Activated CD4-positive, alpha-beta memory T cell treated with anti-CD3 and anti-CD28 coated beads for 36 hours (primary cell): ENCODE measurements at regions not wholly inside any gene's neighbourhood (a gene's known extent, or its start where the extent isn't known, plus 50 kb on each side); places are given as distances from the start of the nearest gene placed in this dataset.
A peak's percentile ranks its signal among the peaks of the same experiment; 100 is the strongest.

ENCODE experiments used
- CTCF ChIA-PET: fragments of 350-600 bp; sonication (Branson Sonifier 250); formaldehyde crosslinking; loops from one replicate; lab custom pipeline; 2021; ENCODE audit warnings: antibody characterized with exemption, inconsistent platforms; lab: Charles Lee
- POLR2A ChIA-PET: fragments of 350-600 bp; sonication (Branson Sonifier 250); formaldehyde crosslinking; loops from one replicate; lab custom pipeline; 2021; ENCODE audit warnings: antibody characterized with exemption; lab: Charles Lee
- DNase-seq: peaks from one replicate; pipeline ENCODE4 v3.0.0-alpha.2; 2020
- H3K27ac Mint-ChIP-seq: one replicate; pipeline ENCODE4 v1.8.0; 2021; ENCODE audit warnings: mixed read lengths
- H3K27me3 Mint-ChIP-seq: one replicate; pipeline ENCODE4 v1.8.0; 2021; ENCODE audit warnings: mixed read lengths
- H3K36me3 Mint-ChIP-seq: one replicate; pipeline ENCODE4 v1.8.0; 2021; ENCODE audit warnings: mixed read lengths
- H3K4me1 Mint-ChIP-seq: one replicate; pipeline ENCODE4 v1.8.0; 2021; ENCODE audit warnings: low read depth, mixed read lengths
- H3K4me3 Mint-ChIP-seq: one replicate; pipeline ENCODE4 v1.8.0; 2021; ENCODE audit warnings: mild to moderate bottlenecking, mixed read lengths
- H3K9me3 Mint-ChIP-seq: one replicate; pipeline ENCODE4 v1.8.0; 2021; ENCODE audit warnings: mixed read lengths
- intact Hi-C: fragments of 100-400 bp; cut with micrococcal nuclease; formaldehyde crosslinking; loops from one replicate; pipeline ENCODE4 v1.15.1; 2023

GRCh38 chr3:193996641-193997089 is 139.3 kb upstream of the HES1 start:
- Mint-ChIP-seq H3K4me1 (no peaks in the 10 kb centered on the region), H3K4me3 (no peak overlapping the region), H3K36me3 (no peaks in the 10 kb centered on the region), H3K9me3 (no peaks in the 10 kb centered on the region), H3K27ac (no peak overlapping the region), H3K27me3 (peaks cover 16% of the 10 kb centered on the region)
- intact Hi-C loops: no loop called here
- ChIA-PET POLR2A (no interaction called here), CTCF (no interaction called here)
- DNase-seq: no peak

GRCh38 chr3:193997228-193998122 is 138.5 kb upstream of the HES1 start:
- no peak overlapping the region for H3K4me3 Mint-ChIP-seq
- no peak overlapping the region for H3K27ac Mint-ChIP-seq
- CTCF ChIA-PET: no interaction called here
- POLR2A ChIA-PET: no interaction called here
- DNase-seq: no peak
- no peaks in the 10 kb centered on the region for H3K9me3 Mint-ChIP-seq
- peaks cover 2% of the 10 kb centered on the region for H3K4me1 Mint-ChIP-seq
- peaks cover 24% of the 10 kb centered on the region for H3K27me3 Mint-ChIP-seq
- H3K36me3 Mint-ChIP-seq: no peaks in the 10 kb centered on the region
- intact Hi-C loops: no loop called here

GRCh38 chr3:193998123-193998448 is 137.9 kb upstream of the HES1 start:
- ChIA-PET CTCF (no interaction called here), POLR2A (no interaction called here)
- peaks cover 3% of the 10 kb centered on the region for H3K4me1 Mint-ChIP-seq
- no peaks in the 10 kb centered on the region for H3K36me3 Mint-ChIP-seq
- H3K27ac Mint-ChIP-seq: no peak overlapping the region
- H3K4me3 Mint-ChIP-seq: no peak overlapping the region
- intact Hi-C loops: no loop called here
- no peaks in the 10 kb centered on the region for H3K9me3 Mint-ChIP-seq
- H3K27me3 Mint-ChIP-seq: peaks cover 25% of the 10 kb centered on the region
- DNase-seq: no peak

GRCh38 chr3:193998628-193999195 is 137.2 kb upstream of the HES1 start:
- CTCF ChIA-PET: no interaction called here

GRCh38 chr3:194000100-194000499 is 135.8 kb upstream of the HES1 start:
- POLR2A ChIA-PET: no interaction called here
- no peaks in the 10 kb centered on the region for H3K9me3 Mint-ChIP-seq
- H3K4me1 Mint-ChIP-seq: peaks cover 3% of the 10 kb centered on the region
- no peak overlapping the region for H3K27ac Mint-ChIP-seq
- H3K27me3 Mint-ChIP-seq: peaks cover 37% of the 10 kb centered on the region
- no peak overlapping the region for H3K4me3 Mint-ChIP-seq
- no peaks in the 10 kb centered on the region for H3K36me3 Mint-ChIP-seq
- CTCF ChIA-PET: no interaction called here
- intact Hi-C loops: no loop called here
- DNase-seq: no peak

More at GRCh38 chr3:193998628-193999195, 137.2 kb upstream of the HES1 start:
- no peaks in the 10 kb centered on the region for H3K9me3 Mint-ChIP-seq
- intact Hi-C loops: no loop called here
- no peaks in the 10 kb centered on the region for H3K36me3 Mint-ChIP-seq
- no peak for DNase-seq
- POLR2A ChIA-PET: no interaction called here
- H3K27ac Mint-ChIP-seq: no peak overlapping the region
- H3K27me3 Mint-ChIP-seq: peaks cover 30% of the 10 kb centered on the region
- peaks cover 3% of the 10 kb centered on the region for H3K4me1 Mint-ChIP-seq
- no peak overlapping the region for H3K4me3 Mint-ChIP-seq

GRCh38 chr3:194000712-194001111 is 135.2 kb upstream of the HES1 start:
- peaks cover 3% of the 10 kb centered on the region for H3K4me1 Mint-ChIP-seq
- intact Hi-C loops: no loop called here
- no peak overlapping the region for H3K27ac Mint-ChIP-seq
- peaks cover 35% of the 10 kb centered on the region for H3K27me3 Mint-ChIP-seq
- ChIA-PET POLR2A (no interaction called here), CTCF (no interaction called here)
- no peaks in the 10 kb centered on the region for H3K9me3 Mint-ChIP-seq
- no peak for DNase-seq
- no peak overlapping the region for H3K4me3 Mint-ChIP-seq
- H3K36me3 Mint-ChIP-seq: no peaks in the 10 kb centered on the region

GRCh38 chr3:194001728-194002459 is 134.1 kb upstream of the HES1 start:
- Mint-ChIP-seq H3K27me3 (peaks cover 38% of the 10 kb centered on the region), H3K36me3 (no peaks in the 10 kb centered on the region), H3K27ac (no peak overlapping the region), H3K9me3 (no peaks in the 10 kb centered on the region), H3K4me1 (peaks cover 3% of the 10 kb centered on the region), H3K4me3 (no peak overlapping the region)
- intact Hi-C loops: no loop called here
- no peak for DNase-seq
- ChIA-PET POLR2A (no interaction called here), CTCF (no interaction called here)

GRCh38 chr3:194003114-194004057 is 132.6 kb upstream of the HES1 start:
- CTCF ChIA-PET: interaction anchor here (1.0 kb wide), 1 partner anchor 34 kb away, joined by 3 read pairs; no protein-coding TSS in a partner anchor
- Mint-ChIP-seq H3K9me3 (no peaks in the 10 kb centered on the region), H3K27ac (no peak overlapping the region), H3K36me3 (no peaks in the 10 kb centered on the region), H3K4me3 (no peak overlapping the region), H3K4me1 (peaks cover 3% of the 10 kb centered on the region), H3K27me3 (peaks cover 39% of the 10 kb centered on the region)
- intact Hi-C loops: no loop called here
- DNase-seq: peak; percentile 49
- POLR2A ChIA-PET: interaction anchor here (0.7 kb wide), 1 partner anchor 67 kb away, joined by 3 read pairs; no protein-coding TSS in a partner anchor

GRCh38 chr3:194005930-194006501 is 129.9 kb upstream of the HES1 start:
- H3K4me3 Mint-ChIP-seq: no peak overlapping the region
- no peak for DNase-seq
- H3K36me3 Mint-ChIP-seq: no peaks in the 10 kb centered on the region
- H3K9me3 Mint-ChIP-seq: no peaks in the 10 kb centered on the region
- peaks cover 32% of the 10 kb centered on the region for H3K27me3 Mint-ChIP-seq
- POLR2A ChIA-PET: no interaction called here
- no peak overlapping the region for H3K27ac Mint-ChIP-seq
- intact Hi-C loops: no loop called here
- CTCF ChIA-PET: interaction anchor here (0.7 kb wide), 1 partner anchor 188 kb away, joined by 3 read pairs; no protein-coding TSS in a partner anchor
- H3K4me1 Mint-ChIP-seq: peaks cover 3% of the 10 kb centered on the region

- CTCF ChIA-PET: no interaction called here
- peaks cover 21% of the 10 kb centered on the region for H3K27me3 Mint-ChIP-seq
Measured at GRCh38 chr3:194007592-194008337, 128.2 kb upstream of the HES1 start.

GRCh38 chr3:194009019-194009418 is 126.9 kb upstream of the HES1 start:
- Mint-ChIP-seq H3K27ac (no peak overlapping the region), H3K27me3 (peaks cover 14% of the 10 kb centered on the region), H3K9me3 (no peaks in the 10 kb centered on the region), H3K4me3 (no peak overlapping the region), H3K4me1 (no peaks in the 10 kb centered on the region), H3K36me3 (no peaks in the 10 kb centered on the region)
- CTCF ChIA-PET: no interaction called here
- POLR2A ChIA-PET: no interaction called here
- intact Hi-C loops: no loop called here
- no peak for DNase-seq

More at GRCh38 chr3:194007592-194008337, 128.2 kb upstream of the HES1 start:
- Mint-ChIP-seq H3K27ac (no peak overlapping the region), H3K9me3 (no peaks in the 10 kb centered on the region), H3K4me3 (no peak overlapping the region), H3K36me3 (no peaks in the 10 kb centered on the region), H3K4me1 (no peaks in the 10 kb centered on the region)
- no peak for DNase-seq
- intact Hi-C loops: no loop called here
- POLR2A ChIA-PET: no interaction called here
